ENCODE measurements at regions not wholly inside any gene's neighbourhood (a gene's known extent, or its start where the extent isn't known, plus 50 kb on each side); places are given as distances from the start of the nearest gene placed in this dataset.

DNA sequence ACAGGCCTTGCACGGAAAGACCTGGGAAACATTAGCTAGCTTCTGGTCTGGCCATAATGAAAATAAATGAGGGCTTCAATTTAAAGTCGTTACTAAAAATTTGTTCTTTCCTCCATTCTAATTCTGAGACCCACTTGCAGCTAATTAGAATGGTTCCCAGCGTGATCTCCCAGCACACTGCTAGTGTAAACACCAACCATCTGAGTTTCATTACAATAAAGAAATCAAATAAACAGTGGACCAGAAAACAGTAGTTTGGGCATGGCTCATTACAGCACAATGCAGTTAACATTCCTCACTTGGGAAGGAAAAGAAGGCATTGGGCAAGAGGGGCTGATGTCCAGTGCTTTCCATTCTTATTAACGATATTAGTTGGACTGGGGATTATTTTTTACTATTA is 410.9 kb upstream of the SOX9 start:
- H3K9me3 ChIP-seq, result no peaks in the 10 kb centered on the region
- no peak overlapping the region for H3K27ac ChIP-seq
- no peak for DNase-seq
- no peak overlapping the region for H3K4me3 ChIP-seq
- TF ChIP-seq POLR2A (IDR thresholded peaks at IDR 0.05), result no peak
- TF ChIP-seq, protein P1, sequence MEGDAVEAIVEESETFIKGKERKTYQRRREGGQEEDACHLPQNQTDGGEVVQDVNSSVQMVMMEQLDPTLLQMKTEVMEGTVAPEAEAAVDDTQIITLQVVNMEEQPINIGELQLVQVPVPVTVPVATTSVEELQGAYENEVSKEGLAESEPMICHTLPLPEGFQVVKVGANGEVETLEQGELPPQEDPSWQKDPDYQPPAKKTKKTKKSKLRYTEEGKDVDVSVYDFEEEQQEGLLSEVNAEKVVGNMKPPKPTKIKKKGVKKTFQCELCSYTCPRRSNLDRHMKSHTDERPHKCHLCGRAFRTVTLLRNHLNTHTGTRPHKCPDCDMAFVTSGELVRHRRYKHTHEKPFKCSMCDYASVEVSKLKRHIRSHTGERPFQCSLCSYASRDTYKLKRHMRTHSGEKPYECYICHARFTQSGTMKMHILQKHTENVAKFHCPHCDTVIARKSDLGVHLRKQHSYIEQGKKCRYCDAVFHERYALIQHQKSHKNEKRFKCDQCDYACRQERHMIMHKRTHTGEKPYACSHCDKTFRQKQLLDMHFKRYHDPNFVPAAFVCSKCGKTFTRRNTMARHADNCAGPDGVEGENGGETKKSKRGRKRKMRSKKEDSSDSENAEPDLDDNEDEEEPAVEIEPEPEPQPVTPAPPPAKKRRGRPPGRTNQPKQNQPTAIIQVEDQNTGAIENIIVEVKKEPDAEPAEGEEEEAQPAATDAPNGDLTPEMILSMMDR (IDR thresholded peaks at IDR 0.05), result no peak
- H3K27me3 ChIP-seq, result no peaks in the 10 kb centered on the region
- no peaks in the 10 kb centered on the region for H3K36me3 ChIP-seq
- intact Hi-C loops (cut with DNase I; ENCODE audit: low total_unique reads), result no loop called here
- no peaks in the 10 kb centered on the region for H3K4me1 ChIP-seq

- intact Hi-C loops (cut with DNase I; ENCODE audit: low total_unique reads), result no loop called here
These were observed 410.0 kb upstream of the SOX9 start for GRCh38 chr17:71710816-71711215.

GRCh38 chr17:71713846-71714245 is 407.0 kb upstream of the SOX9 start:
- Histone ChIP-seq H3K27ac (no peak overlapping the region), H3K4me1 (no peaks in the 10 kb centered on the region), H3K4me3 (no peak overlapping the region), H3K27me3 (no peaks in the 10 kb centered on the region), H3K36me3 (no peaks in the 10 kb centered on the region), H3K9me3 (no peaks in the 10 kb centered on the region)
- intact Hi-C loops (cut with DNase I; ENCODE audit: low total_unique reads), result no loop called here
- DNase-seq, result no peak
- no peak for TF ChIP-seq POLR2A (IDR thresholded peaks at IDR 0.05)
- TF ChIP-seq, protein P1 (IDR thresholded peaks at IDR 0.05), result no peak

More at GRCh38 chr17:71710816-71711215, 410.0 kb upstream of the SOX9 start:
- no peaks in the 10 kb centered on the region for H3K36me3 ChIP-seq
- no peak overlapping the region for H3K27ac ChIP-seq
- no peak for TF ChIP-seq POLR2A (IDR thresholded peaks at IDR 0.05)
- TF ChIP-seq, protein P1 (IDR thresholded peaks at IDR 0.05), result no peak
- DNase-seq, result no peak
- H3K4me3 ChIP-seq, result no peak overlapping the region
- no peaks in the 10 kb centered on the region for H3K9me3 ChIP-seq
- H3K4me1 ChIP-seq, result no peaks in the 10 kb centered on the region
- H3K27me3 ChIP-seq, result no peaks in the 10 kb centered on the region

DNA sequence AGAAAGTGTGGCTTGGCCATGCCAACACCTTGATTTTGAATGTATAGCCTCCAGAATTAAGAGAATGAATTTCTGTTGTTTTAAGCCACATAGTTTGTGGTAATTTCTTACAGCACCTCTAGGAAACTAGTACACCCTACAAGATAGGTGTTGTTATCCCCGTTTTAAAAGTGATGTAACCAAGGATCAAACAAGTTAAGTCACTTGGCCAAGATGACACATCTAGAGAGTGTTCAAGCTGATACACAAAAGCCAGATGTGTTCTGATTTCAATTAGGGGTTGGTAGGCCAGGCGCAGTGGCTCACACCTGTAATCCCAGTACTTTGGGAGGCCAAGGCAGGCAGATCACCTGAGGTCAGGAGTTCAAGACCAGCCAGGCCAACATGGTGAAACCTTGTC is 396.5 kb upstream of the SOX9 start:
- no peak overlapping the region for H3K4me3 ChIP-seq
- no peaks in the 10 kb centered on the region for H3K4me1 ChIP-seq
- no peak for TF ChIP-seq POLR2A (IDR thresholded peaks at IDR 0.05)
- TF ChIP-seq, protein P1 (IDR thresholded peaks at IDR 0.05), result no peak
- no peak for DNase-seq
- H3K27ac ChIP-seq, result no peak overlapping the region
- no peaks in the 10 kb centered on the region for H3K27me3 ChIP-seq
- intact Hi-C loops (cut with DNase I; ENCODE audit: low total_unique reads), result no loop called here
- no peaks in the 10 kb centered on the region for H3K9me3 ChIP-seq
- no peaks in the 10 kb centered on the region for H3K36me3 ChIP-seq

DNA sequence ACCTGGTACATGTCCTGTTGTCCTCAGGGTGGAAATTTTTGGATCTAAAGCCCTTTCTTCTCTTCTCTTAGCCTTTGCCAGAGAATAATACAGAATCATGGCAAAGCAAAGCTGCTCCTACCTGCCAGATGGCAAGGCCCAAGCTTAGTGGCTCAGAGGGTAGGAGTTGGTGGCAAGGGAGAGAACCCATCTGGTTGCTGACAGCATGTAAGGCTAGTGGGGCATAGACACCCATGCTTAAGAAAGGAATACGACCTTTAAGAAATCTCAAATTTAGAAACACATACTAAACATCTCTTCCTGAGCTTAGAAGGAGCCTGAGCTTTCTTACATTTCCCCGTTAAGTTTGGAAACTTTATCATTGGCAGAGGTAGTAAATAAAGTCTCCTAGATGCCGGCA is 395.0 kb upstream of the SOX9 start:
- Histone ChIP-seq H3K9me3 (no peaks in the 10 kb centered on the region), H3K4me1 (no peaks in the 10 kb centered on the region), H3K27me3 (no peaks in the 10 kb centered on the region), H3K36me3 (no peaks in the 10 kb centered on the region), H3K27ac (no peak overlapping the region), H3K4me3 (no peak overlapping the region)
- no peak for DNase-seq
- TF ChIP-seq, protein P1 (IDR thresholded peaks at IDR 0.05), result no peak
- TF ChIP-seq POLR2A (IDR thresholded peaks at IDR 0.05), result no peak
- intact Hi-C loops (cut with DNase I; ENCODE audit: low total_unique reads), result no loop called here

All from uterus (tissue), 3 donors.